Eye (tissue), 1 donor: ENCODE measurements at regions not wholly inside any gene's neighbourhood (a gene's known extent, or its start where the extent isn't known, plus 50 kb on each side); places are given as distances from the start of the nearest gene placed in this dataset.

ENCODE experiments used
- DNase-seq: peaks from one replicate; pipeline ENCODE4 v3.0.0-alpha.2; 2015

- no peak for DNase-seq
Observed at GRCh38 chr18:68330658-68331057, 384.2 kb downstream of the TMX3 start.

GRCh38 chr18:68323921-68324320 is 391.0 kb downstream of the TMX3 start:
- DNase-seq, result no peak

- no peak for DNase-seq
Observed at GRCh38 chr18:68316636-68317035, 398.3 kb downstream of the TMX3 start.

- no peak for DNase-seq
Observed at GRCh38 chr18:68314403-68314802, 400.5 kb downstream of the TMX3 start.

- no peak for DNase-seq
Observed at GRCh38 chr18:68301441-68301840, 413.5 kb downstream of the TMX3 start.

GRCh38 chr18:68299906-68300305 is 415.0 kb downstream of the TMX3 start:
- DNase-seq, result no peak

GRCh38 chr18:68298330-68298729 is 416.6 kb downstream of the TMX3 start:
- DNase-seq, result peak; percentile 89

- DNase-seq, result no peak
Observed at GRCh38 chr18:68288408-68288807, 426.5 kb downstream of the TMX3 start.

GRCh38 chr18:68284236-68284780 is 430.6 kb downstream of the TMX3 start:
- no peak for DNase-seq

- DNase-seq, result no peak
Observed at GRCh38 chr18:68283834-68284233, 431.1 kb downstream of the TMX3 start.

GRCh38 chr18:68282232-68282631 is 432.7 kb downstream of the TMX3 start:
- DNase-seq, result no peak

GRCh38 chr18:68275616-68276015 is 439.3 kb downstream of the TMX3 start:
- no peak for DNase-seq

- DNase-seq, result no peak
Observed at GRCh38 chr18:68270017-68270416, 444.9 kb downstream of the TMX3 start.

GRCh38 chr18:68267583-68267982 is 447.3 kb downstream of the TMX3 start:
- no peak for DNase-seq

GRCh38 chr18:68263481-68263880 is 451.4 kb downstream of the TMX3 start:
- no peak for DNase-seq

GRCh38 chr18:68262690-68263294 is 452.1 kb downstream of the TMX3 start:
- no peak for DNase-seq

GRCh38 chr18:68256418-68257067 is 458.4 kb downstream of the TMX3 start:
- DNase-seq, result no peak

- DNase-seq, result no peak
Observed at GRCh38 chr18:68244786-68245185, 470.1 kb downstream of the TMX3 start.

- DNase-seq, result no peak
Observed at GRCh38 chr18:68241881-68242280, 473.0 kb downstream of the TMX3 start.

- DNase-seq, result no peak
Observed at GRCh38 chr18:68234676-68235075, 480.2 kb downstream of the TMX3 start.

GRCh38 chr18:68234131-68234530 is 480.8 kb downstream of the TMX3 start:
- DNase-seq, result no peak

- peak; percentile 7 for DNase-seq
Observed at GRCh38 chr18:68233018-68233417, 481.9 kb downstream of the TMX3 start.

- DNase-seq, result no peak
Observed at GRCh38 chr18:68229351-68229750, 485.6 kb downstream of the TMX3 start.

- DNase-seq, result peak; percentile 54
Observed at GRCh38 chr18:68221111-68221724, 493.7 kb downstream of the TMX3 start.
